ENCODE measurements at regions not wholly inside any gene's neighbourhood (a gene's known extent, or its start where the extent isn't known, plus 50 kb on each side); places are given as distances from the start of the nearest gene placed in this dataset.

DNA sequence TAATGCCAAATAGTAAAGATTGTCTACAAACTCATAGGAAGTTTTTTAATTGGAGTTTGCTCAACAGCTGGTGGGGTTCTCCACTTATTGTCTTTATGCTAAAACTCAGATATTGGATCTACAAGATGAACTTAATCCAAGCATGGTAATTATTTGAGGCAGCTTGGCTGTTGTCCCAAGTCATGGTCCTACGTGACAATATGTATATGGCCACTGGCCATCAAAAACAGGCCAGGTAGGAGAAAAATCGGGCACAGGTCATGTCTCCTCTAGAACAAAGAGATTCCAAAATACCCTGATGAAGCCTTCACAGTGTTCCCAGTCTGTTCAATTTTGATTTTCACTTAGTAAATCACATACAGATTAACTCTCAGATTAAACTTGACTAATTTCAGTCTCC is 606.4 kb downstream of the TNS3 start:
- DNase-seq = no peak

DNA sequence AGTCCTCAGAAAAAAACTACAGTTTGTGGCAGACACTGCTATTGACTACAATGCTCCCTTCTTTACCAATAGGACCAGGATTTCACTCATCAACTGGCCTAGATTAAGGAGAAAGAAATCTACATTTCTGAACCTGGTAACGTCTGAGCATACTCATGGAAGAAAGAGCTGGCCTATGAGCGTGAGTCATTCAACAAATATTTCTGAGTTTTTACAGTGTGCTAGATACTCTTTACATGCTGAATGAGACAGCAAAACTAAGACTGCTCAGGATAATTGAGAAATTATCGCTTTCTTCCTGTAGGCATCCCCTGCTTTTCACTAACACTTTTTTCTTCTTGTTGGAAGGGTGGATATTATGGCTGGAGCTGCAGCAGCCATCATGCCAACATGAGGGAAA is 609.7 kb downstream of the TNS3 start:
- no peak for DNase-seq

DNA sequence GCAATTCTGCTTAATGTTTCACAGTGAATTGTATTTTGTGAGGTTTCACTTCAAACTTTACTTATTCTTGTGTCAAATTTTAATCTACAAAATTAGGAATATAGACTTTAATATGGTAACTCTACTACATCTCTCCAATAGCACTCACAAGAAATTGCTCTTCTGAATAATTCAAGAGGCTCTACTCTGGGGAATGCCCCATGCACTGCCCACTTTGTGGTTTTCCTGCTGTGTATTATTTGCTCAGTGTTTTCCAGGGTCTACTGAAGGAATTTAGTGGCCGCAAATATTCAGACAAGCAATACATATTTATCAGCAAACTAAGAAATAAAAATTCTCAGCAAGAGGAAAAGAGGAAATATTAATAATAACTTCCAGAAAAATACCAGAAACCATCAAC is 611.4 kb downstream of the TNS3 start:
- DNase-seq = no peak

DNA sequence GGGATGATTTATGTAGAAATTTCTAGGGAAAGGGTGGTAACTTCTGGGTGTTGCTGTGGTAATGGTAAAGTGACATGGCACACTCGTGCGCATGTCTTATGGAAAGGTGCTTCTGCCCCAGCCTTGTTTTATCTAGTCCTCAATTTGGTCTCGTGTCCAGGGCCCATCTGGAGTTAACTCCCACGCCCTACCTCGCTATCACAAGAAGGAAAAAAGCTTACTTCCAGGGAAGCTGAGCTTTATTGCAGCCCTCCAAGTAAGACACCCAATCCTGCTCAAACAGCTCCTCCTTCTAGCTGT is 611.8 kb downstream of the TNS3 start:
- no peak for DNase-seq

DNA sequence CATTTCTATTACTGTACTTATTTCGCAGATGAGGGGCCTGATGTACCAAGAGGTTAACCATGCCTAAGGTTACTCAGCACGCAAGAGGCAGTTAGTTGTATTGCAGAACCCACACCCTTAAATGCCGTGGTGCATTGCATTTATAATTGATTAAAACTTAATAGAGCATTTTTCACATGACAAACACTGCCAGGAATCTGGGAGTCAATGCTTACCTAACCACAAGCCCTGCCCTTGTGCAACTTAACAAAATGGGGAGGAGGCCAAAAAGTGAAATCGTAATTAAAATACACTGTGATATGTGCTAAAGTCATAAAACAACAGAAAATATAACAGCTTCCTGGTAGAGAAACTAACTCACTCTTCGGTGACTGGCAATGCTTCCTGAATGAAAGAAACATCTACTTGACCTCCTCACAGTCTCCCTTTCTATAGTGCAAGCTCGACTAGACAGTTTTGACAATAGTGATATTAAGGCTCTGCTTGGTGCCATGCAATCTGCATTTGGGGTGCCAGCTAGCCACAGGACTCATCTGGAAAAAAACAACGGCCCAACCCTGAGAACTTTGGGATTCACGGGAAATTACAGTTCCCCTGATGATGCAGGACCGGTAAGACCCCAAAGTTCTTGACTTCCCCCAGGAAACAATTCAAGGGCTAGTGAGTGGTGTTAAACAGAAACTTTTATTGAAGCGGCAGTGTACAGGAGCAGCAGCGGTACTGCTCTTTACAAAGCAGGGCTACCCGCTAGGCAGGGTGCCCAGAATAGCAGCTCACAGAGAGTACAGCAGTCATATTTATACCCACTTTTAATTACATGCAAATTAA is 612.4 kb downstream of the TNS3 start:
- DNase-seq = no peak

DNA sequence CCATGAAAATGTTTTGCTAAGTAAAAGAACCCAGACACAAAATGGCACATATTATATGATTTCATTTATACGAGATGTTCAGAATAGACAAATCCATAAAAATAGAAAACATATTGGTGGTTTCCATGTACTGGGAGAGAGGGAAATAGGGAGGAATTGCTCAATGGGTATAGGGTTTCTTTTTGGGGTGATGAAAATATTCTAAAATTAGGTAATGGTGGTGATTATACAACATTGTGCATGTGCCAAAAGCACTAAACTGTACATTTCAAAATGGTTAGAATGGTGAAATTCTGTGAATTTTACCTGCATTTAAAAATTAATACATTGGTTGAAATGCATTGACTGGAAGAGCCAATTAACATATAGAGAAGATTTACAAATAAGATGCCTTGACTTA is 613.9 kb downstream of the TNS3 start:
- DNase-seq = no peak

DNA sequence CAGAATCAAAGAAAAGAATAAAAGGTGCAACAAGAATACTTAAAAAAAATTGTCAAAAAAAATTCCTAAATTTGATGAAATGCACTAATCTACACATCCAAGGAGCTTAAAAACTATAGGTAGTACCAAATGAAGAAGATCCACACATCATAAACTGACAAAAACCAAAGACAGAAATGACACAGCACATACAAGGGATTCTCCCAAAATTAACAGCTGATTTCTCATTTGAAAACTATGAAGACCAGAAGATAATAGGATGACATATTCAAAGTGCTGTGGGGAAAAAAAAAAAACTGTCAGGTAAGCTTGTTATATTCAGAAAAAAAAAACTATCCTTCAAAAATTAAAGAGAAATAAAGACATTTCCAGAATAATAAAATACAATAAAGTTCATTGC is 618.2 kb downstream of the TNS3 start:
- no peak for DNase-seq

DNA sequence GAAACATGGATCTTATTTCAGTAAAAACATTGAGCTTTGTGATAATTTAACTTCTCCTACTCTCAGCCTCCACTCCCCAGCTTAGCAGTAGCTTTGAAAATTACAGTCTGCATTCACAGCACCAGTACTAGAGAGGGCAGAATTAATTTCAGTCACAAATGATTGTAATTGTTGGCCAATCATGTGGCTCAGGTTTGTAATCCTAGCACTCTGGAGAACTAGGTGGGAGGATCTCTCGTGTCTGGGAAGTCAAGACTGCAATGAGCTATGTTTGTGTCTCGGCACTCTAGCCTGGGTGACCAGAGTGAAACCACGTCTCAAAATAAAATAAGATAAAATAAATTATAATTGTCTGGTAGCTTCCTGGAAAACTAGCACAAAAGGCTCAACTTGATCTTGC is 620.9 kb downstream of the TNS3 start:
- no peak for DNase-seq

DNA sequence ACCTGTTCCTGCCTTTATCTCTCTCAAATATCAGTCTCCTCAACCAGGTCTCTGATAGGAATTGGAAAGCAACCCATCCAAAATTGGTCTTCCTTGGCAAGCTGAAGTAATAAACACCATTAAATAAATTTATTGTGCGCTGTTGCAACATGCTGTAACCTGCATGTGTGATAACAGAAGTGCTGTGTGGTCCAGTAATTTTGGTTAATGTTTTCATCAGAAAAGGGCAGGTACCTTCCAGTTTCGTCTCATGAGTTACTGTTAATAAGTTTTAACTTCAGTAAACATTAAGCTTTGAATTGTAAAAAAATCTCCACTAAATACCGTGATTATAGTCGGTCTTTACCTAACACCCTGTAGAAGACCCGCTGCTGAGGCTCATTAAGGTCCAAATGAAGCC is 624.7 kb downstream of the TNS3 start:
- DNase-seq = no peak

DNA sequence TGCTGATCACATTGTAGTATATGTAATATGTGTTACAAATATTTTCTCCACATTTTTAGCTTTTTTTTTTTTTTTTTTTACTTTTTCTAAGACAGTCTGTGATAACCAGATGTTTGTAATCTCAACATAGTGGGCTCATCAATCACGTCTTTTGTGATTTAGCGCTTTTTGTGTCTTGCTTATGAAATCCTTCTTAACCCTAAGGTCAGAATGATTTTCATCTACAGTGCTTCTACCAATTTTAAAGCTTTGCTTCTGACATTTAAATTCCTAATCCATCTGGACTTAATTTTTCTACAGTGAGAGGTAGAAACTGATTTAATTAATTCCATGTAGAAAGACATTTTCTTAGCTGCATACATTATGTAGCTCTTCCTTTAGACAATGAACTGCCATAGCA is 626.4 kb downstream of the TNS3 start:
- no peak for DNase-seq

DNA sequence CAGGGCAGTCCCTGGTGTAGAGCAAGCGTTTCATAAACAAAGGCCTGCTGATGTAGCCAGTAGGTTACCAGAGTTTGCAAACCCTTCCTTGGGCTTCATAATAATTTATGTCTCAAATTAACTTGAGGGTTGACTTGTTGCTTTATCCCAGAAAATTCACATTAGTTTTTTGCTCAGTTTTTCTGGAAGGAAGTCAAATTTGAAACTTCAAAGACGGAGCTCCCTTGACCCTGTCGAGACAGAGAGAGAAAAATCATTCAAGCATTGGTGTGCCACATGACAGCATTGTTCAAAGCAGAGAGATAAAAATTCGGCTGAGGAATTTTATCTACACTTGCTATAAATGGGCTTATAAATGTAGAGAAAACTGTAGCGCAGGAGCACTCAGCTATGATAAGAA is 627.7 kb downstream of the TNS3 start:
- DNase-seq = no peak

DNA sequence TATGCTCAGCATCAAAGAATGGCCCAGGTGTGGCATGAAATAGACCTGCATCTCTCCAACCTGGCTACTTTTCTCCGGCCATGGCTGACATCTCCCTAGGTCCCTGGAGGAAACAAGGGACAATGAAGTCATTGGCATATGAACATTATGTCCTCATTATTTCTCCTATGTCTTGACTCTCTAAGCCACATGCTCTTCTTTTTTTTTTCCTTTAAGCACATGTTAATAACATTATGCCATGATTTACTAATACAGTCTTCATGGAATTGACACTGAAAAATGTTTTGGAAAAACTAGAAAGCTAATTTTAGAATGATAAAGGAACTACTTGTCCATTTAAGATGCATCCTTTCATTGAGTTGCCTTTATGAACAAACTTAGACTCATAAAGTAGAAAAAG is 628.9 kb downstream of the TNS3 start:
- DNase-seq = no peak

DNA sequence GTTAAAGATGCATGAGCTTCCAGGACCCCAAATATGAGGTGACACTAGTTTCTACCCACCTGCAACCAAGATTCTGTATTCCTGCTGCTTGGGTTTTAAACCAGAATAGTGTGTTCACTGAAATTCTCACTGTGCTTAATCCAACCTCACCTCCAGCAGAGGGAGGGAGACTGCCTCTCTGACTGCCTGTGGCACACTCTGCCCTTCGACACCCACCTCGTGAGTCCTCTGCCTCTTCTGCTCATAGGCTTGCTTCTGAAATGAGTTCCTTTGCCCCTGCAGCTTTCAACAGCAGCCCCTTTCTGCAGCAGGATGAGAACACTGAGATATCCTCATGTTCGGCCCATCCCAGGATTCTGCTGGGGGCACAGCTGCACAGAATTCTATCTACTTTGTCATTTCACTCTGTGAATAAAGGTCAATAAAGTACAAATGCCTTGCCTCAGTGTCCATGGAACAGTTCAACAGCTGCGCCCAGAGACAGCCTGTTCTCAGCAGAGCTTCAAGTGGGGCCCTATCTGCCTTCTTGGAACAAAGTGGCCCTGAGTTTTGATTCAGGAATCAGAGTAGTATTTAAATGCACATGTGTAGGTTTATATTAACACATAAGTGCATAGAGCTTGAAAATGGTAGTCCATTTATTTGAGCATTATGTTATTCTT is 632.5 kb downstream of the TNS3 start:
- DNase-seq = no peak

DNA sequence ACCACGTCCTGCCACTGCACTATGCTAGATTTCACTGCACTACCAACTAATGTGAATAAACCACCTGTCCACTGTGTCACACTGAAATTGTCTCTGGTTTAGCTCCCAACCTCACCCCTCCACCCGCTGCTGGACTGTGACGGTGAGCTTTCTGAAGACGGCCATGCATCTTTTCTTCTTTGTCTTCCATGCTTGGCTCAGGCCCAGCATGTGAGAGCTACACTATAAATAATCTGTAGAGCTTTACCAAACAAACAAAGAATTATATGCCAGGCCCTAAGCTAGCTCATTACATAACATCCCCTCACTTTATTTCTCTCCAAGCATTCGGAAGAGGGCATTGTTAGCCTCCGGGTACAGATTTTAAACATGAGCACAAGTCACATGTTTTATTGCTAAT is 633.2 kb downstream of the TNS3 start:
- DNase-seq = no peak

DNA sequence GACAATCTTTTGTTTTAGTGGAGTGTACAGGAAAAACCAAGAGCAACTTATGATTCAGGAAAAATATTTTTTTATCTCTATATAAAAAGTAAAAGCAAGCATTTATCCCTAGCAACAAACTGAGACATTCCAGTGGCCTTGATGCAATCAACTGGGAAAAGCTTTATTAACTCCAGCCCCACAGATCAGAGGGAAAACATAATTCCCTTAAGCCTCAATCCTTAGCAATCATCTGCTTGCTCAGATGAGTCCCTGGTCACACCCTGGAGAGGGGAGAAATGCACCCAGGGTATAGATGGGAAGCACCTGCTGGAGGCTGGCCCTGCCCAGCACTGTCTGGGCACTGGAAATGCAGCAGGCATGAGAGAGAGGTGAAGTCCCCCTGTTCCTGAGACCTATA is 636.6 kb downstream of the TNS3 start:
- DNase-seq = no peak

DNA sequence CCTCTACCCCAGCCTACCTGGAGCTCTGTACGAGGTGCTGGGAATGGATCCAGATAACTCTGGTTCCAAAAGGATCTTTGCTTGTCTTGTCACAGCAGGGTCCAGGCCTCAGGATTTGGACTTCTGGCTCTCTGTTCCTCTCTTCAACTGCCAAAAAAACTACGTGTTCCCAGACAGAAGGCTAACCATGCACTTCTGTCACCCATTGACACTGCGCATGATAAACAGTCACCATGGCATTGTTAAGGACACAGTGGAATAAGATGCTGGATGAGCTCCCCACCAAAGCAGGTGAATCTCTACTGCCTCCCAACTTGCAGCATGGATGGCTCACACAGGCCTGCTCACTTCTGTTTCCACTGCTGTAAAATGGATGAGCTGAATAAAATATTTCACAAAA is 637.9 kb downstream of the TNS3 start:
- DNase-seq = no peak

DNA sequence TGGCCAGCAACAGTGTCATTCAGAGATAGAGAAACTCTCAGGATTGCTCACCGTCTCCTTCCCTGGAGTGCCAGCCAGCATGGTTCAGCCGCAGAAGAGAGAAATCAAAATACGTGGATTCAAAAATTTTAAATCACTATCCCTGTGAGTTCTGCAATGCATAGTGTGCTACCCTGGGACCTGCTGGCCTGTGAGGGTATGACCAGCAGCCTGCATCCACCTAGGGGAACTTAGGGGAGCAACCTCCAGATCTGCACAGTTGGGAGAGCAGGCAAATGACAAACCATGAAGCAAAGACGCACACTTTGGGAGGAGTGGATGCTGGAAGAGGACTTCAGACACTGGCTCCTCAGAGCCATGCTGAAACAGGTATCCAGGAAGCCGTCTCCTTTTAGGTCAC is 639.3 kb downstream of the TNS3 start:
- no peak for DNase-seq

DNA sequence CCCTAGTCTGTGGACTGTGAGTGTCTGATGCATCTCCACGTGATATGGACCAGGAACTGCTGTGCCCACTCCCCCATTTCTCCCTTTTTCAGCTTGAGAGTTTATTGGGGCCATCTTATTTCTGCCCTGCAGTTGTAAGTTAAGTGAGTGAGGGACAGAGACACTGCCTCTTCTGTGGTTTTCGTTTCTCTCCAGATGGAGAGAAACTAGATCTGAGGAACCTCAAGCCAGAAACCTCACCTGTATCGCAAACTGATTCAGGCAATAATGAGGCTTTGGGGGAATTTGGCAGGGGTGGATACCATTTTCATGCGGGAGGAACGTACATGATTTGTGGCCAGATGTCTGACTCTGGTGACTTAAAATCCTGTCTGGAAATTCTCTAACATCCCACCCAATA is 641.7 kb downstream of the TNS3 start:
- no peak for DNase-seq

DNA sequence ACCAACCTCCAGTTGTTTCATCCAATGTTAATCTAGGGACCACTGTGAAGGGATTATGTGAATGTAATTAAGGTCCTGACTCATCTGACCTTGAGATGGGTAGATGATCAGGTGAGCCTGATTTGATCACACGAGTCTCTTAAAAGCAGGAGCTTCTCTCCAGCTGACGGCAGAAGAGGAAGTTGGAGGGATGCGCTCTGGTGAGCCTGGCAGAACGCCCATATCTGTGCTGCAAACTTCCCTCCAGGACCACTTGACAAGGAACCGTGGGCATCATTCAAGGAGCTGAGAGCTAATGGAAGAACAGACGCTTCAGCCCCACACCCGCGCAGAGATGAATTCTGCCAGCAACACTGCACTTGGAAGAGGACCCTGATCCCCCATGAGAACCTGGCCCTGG is 642.4 kb downstream of the TNS3 start:
- DNase-seq = no peak

DNA sequence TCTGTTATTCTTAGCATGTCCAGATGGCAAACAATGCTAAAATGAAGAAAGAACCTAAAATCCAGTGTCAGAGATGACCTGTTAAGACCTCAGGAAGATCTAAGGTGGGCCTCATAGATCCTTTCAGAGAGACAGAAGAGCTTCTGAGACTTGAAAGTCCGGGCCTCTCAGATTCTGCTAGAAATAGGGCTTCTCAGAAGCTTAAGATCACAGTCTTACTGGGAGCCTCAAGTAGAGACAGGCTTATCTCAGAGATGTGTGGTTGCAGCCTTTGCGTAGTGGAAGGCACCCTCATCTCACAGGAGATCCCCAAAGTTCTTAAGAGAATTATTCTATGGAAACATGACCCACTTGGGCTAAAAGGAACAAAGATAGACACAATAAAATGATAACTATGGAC is 642.8 kb downstream of the TNS3 start:
- DNase-seq = no peak

DNA sequence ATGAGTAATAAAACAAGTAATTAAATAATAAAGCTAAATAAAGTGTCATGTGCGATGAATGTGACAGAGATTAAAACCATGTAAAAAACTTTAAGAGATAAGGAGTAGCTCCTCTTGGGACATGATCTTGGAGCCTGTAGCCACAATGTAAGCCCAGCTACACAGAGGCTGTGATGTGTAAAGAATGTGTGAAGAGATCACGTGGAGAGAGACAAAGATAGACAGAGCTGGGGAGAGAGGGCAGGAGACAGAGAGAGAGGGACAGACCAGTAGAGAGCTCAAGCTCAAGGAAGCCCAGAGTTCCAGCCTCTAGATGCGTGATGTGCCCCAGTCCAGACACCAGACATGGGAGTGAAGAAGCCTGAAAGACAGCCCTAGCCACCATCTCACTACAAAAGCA is 644.1 kb downstream of the TNS3 start:
- DNase-seq = no peak

DNA sequence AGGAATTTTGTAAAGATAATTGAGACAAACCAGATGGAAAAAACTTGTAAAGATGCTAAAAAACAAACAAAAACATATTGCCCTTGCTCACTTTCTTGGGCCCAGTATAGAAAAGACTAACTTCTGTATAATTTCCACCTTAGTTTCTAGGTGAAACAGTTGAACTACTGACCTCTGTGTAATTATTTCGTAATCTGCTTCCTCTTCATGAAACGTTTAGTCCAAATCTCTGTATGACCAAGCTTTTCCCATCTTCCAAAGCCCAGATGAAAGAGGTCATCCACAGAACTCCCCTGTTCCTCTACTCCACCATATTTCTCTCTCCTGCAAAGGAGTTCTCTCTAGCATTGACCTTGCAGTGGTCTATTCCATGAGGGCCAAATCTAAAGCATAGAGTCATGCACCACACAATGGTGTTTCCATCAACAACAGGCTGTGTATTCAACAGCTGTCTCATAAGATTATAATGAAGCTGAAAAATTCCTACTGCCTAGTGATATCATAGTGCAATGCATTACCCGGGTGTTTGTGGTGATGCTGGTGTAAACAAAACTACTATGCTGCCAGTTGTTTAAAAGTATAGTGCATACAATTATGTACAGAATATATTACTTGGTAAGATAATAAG is 647.6 kb downstream of the TNS3 start:
- no peak for DNase-seq

DNA sequence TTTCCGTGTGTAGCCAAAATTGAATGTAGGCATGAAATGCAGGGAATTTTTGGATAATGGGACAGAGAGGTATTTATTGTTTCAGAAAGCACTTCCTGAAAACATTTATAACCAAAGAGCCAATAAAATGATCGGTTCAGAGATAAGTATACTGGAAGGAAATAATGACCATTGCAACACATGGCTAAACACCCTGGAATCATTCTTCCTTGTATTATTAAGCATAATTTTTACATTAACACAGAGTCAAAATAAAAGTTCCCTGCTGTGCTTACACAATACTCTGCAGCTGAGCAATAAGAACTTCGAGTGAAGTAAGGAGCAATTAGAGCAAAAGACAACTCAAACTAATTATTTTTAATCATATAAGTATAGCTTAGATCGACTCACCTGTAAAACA is 648.3 kb downstream of the TNS3 start:
- DNase-seq = no peak

DNA sequence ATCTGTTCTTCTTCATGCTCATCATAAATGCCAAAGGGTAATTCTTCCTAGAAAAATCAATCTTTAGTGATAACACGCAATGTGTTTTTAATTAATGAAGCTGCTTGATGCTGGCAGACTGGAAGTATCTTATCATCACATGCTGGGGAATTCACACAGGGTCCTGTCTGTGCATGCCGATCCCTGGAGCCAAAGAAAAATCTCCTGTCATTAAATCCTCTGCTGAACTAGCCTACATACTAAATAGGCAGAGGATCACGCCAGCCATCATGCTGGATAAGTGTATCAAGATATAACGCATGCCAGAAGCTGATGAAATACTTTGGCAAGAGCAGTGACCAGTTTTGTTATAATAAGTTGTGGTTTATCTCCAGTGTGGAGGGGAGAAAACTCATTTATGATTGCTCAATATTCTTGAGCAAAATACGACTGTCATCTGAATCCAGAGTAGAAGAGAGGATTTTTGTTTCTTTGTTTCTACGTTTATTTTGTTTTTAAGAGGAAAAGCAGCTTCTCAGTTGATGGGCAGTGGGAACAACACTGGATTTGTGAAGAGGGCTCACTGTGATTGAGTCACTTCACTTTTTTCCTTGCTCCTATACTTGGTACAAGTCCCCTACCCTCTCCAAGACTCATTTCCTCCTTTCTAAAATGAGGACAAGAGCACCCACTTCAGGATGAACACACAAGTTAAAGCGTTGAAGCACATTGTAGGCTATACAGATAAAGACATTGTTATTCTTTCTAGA is 649.1 kb downstream of the TNS3 start:
- DNase-seq = no peak

All from midbrain (tissue), 1 donor.